ENCODE measurements at regions not wholly inside any gene's neighbourhood (a gene's known extent, or its start where the extent isn't known, plus 50 kb on each side); places are given as distances from the start of the nearest gene placed in this dataset.

GRCh38 chr1:183704131-183704530, 51.0 kb upstream of the APOBEC4 start:
- no peak for TF ChIP-seq POLR2A (IDR thresholded peaks at IDR 0.05)
- TF ChIP-seq, protein P1, sequence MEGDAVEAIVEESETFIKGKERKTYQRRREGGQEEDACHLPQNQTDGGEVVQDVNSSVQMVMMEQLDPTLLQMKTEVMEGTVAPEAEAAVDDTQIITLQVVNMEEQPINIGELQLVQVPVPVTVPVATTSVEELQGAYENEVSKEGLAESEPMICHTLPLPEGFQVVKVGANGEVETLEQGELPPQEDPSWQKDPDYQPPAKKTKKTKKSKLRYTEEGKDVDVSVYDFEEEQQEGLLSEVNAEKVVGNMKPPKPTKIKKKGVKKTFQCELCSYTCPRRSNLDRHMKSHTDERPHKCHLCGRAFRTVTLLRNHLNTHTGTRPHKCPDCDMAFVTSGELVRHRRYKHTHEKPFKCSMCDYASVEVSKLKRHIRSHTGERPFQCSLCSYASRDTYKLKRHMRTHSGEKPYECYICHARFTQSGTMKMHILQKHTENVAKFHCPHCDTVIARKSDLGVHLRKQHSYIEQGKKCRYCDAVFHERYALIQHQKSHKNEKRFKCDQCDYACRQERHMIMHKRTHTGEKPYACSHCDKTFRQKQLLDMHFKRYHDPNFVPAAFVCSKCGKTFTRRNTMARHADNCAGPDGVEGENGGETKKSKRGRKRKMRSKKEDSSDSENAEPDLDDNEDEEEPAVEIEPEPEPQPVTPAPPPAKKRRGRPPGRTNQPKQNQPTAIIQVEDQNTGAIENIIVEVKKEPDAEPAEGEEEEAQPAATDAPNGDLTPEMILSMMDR (IDR thresholded peaks at IDR 0.05 in 8 of 11, conservative IDR thresholded peaks at IDR 0.05 in 3 of 11) = no peak
